Mucosa of descending colon (tissue), 3 donors: ENCODE measurements at regions not wholly inside any gene's neighbourhood (a gene's known extent, or its start where the extent isn't known, plus 50 kb on each side); places are given as distances from the start of the nearest gene placed in this dataset.

ENCODE experiments used
- ATAC-seq: fragments of 200-7000 bp; cut with Tn5 transposase; one replicate; pipeline ENCODE4 v1.9.1; 2020; ENCODE audit warnings: mild to moderate bottlenecking, moderate library complexity
- DNase-seq, 3 donors: peaks; one replicate each; pipeline ENCODE4 v3.0.0-alpha.2; 2020
- H3K36me3 ChIP-seq: fragments of 200-600 bp; one replicate; pipeline ENCODE4 v1.8.0; 2021; ENCODE audit warnings: low read depth, mild to moderate bottlenecking
- H3K4me1 ChIP-seq: fragments of 200-600 bp; one replicate; pipeline ENCODE4 v1.8.0; 2021; ENCODE audit warnings: low read depth, mild to moderate bottlenecking
- H3K4me3 ChIP-seq: fragments of 200-600 bp; one replicate; pipeline ENCODE4 v1.8.0; 2021; ENCODE audit warnings: mild to moderate bottlenecking
- H3K9me3 ChIP-seq: fragments of 200-600 bp; one replicate; pipeline ENCODE4 v1.8.0; 2021; ENCODE audit warnings: mild to moderate bottlenecking
- CTCF ChIP-seq: fragments of 200-600 bp; IDR thresholded peaks from one replicate; pipeline ENCODE4 v1.8.0; 2022; ENCODE audit warnings: antibody characterized with exemption, mild to moderate bottlenecking
- intact Hi-C, 2 donors: fragments of 100-400 bp; cut with DNase I in 1 of 2; cut with micrococcal nuclease in 1 of 2; formaldehyde crosslinking; loops; one replicate each; pipeline versions ENCODE4 v1.11.0 to v1.11.1; 2022; cut with DNase I, micrococcal nuclease
- donor health status: DM: no; HTN: no; CAD: no; lungs with moderate emphysema.
- donor health status: DM: no; HTN: no; CAD: no.
- donor health status: DM: no; HTN: yes; CAD: no.

- H3K9me3 ChIP-seq = no peaks in the 10 kb centered on the region
- peak; percentile 59 for ATAC-seq
- no peak for DNase-seq
- no peaks in the 10 kb centered on the region for H3K36me3 ChIP-seq
- no peaks in the 10 kb centered on the region for H3K4me1 ChIP-seq
- no peak for TF ChIP-seq CTCF
- intact Hi-C loops = no loop called here
- H3K4me3 ChIP-seq = no peak overlapping the region
Observed at GRCh38 chr3:147846854-147847478, 437.8 kb downstream of the ZIC1 start.

GRCh38 chr3:147851062-147851461 lies 441.9 kb downstream of the ZIC1 start:
- no peaks in the 10 kb centered on the region for H3K9me3 ChIP-seq
- TF ChIP-seq CTCF = no peak
- intact Hi-C loops = no loop called here
- no peaks in the 10 kb centered on the region for H3K4me1 ChIP-seq
- no peak overlapping the region for H3K4me3 ChIP-seq
- H3K36me3 ChIP-seq = no peaks in the 10 kb centered on the region
- ATAC-seq (no peak), DNase-seq (no peak)

GRCh38 chr3:147854542-147854941 lies 445.4 kb downstream of the ZIC1 start:
- Histone ChIP-seq H3K36me3 (no peaks in the 10 kb centered on the region), H3K4me3 (no peak overlapping the region), H3K4me1 (no peaks in the 10 kb centered on the region), H3K9me3 (no peaks in the 10 kb centered on the region)
- ATAC-seq = no peak
- DNase-seq = no peak
- intact Hi-C loops = no loop called here
- TF ChIP-seq CTCF = no peak

- Histone ChIP-seq H3K4me1 (no peaks in the 10 kb centered on the region), H3K9me3 (peaks cover 7% of the 10 kb centered on the region), H3K36me3 (no peaks in the 10 kb centered on the region), H3K4me3 (no peak overlapping the region)
- DNase-seq = no peak
- no peak for TF ChIP-seq CTCF
- ATAC-seq = no peak
- intact Hi-C loops = no loop called here
Observed at GRCh38 chr3:147864754-147865354, 455.7 kb downstream of the ZIC1 start.

- Histone ChIP-seq H3K36me3 (no peaks in the 10 kb centered on the region), H3K4me3 (no peak overlapping the region), H3K4me1 (no peaks in the 10 kb centered on the region), H3K9me3 (peaks cover 7% of the 10 kb centered on the region)
- DNase-seq = no peak
- intact Hi-C loops = no loop called here
- no peak for TF ChIP-seq CTCF
- ATAC-seq = no peak
Observed at GRCh38 chr3:147866561-147866960, 457.4 kb downstream of the ZIC1 start.
